ENCODE measurements at regions not wholly inside any gene's neighbourhood (a gene's known extent, or its start where the extent isn't known, plus 50 kb on each side); places are given as distances from the start of the nearest gene placed in this dataset.
A peak's percentile ranks its signal among the peaks of the same experiment; 100 is the strongest.
"Not testable (repeated sequence)": the region's sequence is repeated elsewhere in the genome, so short reads cannot be mapped to it uniquely, and the experiment has no call there.

DNA sequence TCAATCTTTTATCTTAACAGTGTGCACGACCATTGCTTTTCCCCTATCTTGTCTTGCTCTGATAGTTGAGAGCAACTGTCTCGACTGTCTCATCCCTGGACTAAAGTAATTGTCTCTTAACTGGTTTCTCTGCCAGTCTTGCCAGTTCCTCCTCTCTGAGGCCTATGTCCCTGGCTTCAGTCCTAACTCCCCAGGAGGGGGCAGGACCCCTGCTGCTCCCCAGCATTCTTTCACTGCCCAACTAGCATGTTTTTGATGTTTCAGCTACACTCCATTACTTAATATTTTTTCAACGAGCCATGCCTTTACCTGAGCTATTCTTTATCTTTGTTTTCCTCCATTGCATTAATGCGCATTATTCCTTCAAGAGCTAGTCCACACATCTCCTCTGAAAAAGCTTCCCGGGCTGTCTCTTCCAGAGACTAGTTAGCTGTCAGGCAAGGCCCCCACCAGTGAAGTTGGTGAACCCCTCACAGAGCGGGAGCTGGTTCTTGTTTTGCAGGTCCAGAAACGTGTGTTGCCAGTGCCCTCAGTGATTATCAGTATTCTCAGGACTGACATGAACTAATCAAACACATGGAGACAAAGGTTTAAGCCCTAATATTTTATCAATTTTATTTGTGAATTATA lies 291.7 kb upstream of the KCNN2 start:
- intact Hi-C loops (cut with micrococcal nuclease): no loop called here
- ATAC-seq: no peak
- DNase-seq: no peak

DNA sequence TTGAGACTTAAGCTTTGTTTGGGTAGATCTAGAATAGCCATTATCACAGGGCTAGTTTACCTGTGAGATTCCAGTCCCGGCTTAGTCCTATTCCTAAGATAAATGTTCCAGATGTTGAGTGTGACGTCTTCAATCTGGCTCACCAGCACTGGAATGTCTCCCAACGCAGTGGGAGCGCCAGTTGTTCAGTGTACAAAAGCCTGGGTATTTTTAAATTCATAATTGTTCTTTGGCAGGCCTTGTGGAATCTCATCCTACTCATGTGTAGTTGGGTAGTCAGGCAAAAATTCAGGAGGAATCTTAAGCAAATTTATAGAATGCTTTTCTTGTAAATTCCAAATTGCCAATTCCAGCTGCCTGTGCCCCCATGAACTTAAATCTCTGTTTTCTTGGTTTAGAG lies 272.6 kb upstream of the KCNN2 start:
- intact Hi-C loops (cut with micrococcal nuclease): no loop called here
- DNase-seq: no peak
- peak; percentile 47 for ATAC-seq

DNA sequence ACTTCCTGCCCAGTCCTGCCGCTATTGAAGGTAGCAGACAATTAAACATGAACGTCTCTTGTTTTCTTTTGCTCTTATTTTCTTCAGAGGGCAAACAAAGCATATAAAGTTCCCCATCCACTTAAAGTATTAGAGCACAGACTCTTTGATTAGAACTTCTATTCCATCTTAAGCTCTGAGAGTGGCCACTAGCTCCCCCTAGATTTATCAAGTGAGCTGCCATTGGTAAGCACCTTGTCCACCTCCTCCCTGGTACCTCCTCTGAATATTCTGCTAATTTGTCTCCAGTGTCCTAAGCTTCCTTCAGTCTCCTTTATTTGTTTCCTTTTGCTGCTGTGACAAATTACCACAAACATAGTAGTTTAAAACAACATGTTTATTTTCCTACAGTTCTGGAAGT lies 264.3 kb upstream of the KCNN2 start:
- ATAC-seq: no peak
- DNase-seq: no peak
- intact Hi-C loops (cut with micrococcal nuclease): no loop called here

DNA sequence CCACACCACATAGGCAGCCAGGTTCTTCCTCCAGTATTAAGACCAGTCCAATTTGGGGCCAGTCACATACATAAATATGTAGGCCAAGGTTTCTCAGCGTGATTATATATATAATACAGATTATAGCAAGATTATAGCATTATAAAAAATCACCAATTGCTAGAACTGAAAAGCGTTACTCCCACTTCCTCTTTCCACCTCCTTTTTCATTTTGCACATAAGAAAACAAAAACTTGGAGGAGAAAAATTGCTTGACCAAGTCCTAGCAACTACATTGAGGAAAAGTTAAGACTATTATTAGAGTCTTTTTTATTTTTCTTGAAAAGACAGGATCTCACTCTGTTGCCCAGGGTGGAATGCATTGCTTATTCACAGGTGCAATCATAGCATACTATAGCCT lies 262.7 kb upstream of the KCNN2 start:
- intact Hi-C loops (cut with micrococcal nuclease): no loop called here
- DNase-seq (no peak), ATAC-seq (no peak)

DNA sequence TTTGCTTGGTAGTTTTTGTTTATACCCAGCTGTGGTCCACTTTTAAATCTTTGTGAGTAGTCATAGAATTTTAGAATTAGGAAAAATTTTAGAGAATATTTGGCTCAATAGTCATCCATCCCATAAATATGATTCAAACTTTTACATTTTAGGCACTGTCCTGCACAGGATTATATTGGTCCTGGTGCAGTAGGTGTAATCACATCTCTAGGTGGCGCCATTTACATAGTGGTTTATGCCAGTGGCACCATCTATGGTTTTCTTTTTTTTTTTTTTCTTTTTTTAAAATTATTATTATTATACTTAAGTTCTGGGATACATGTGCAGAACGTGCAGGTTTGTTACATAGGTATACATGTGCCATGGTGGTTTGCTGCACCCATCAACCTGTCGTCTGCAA lies 260.7 kb upstream of the KCNN2 start:
- ATAC-seq: peak; percentile 52
- DNase-seq: no peak
- intact Hi-C loops (cut with micrococcal nuclease): loop anchor here (10.0 kb wide), 2 partner anchors 204 to 354 kb away; no protein-coding TSS in a partner anchor

DNA sequence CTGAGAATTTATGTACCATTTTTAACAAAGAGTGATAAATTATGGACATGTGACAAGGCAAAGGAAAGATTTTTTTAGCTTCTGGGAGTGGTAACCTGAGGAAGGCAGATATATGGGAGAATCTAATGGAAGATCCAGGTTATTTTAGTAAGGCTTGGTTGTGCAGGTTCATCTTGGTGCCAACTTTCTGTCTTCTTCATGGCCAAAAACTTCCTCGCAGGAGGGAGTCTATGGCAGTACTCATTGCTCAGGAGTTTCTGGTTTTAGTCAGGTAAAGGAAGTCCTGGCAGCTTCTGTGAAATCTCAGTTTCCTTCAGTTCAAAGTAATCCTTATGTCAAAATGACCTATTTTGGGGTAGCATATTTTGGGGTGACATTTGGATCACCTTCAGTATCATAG lies 248.3 kb upstream of the KCNN2 start:
- intact Hi-C loops (cut with micrococcal nuclease): no loop called here
- no peak for ATAC-seq

DNA sequence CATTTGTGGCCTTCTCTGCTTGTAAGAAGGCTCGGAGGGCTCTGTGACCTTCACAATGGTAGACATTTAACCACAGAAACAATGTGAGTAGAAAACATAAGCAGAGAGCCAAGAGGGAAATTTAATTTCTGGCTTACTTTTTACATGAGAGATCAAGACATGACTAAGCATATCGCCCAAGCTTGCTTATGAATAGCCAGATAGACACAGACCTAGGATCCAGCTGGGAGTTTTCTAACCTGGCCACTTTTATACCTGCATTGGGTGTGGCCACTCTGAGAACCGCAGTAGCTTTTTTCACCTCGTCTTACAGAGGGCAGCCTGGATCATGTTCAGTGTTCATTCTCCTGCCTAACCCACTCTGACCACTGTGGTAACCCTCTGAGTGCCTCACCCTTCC lies 244.9 kb upstream of the KCNN2 start:
- intact Hi-C loops (cut with micrococcal nuclease): no loop called here
- DNase-seq: no peak
- ATAC-seq: no peak

More for the DNA sequence above, 248.3 kb upstream of the KCNN2 start:
- no peak for DNase-seq

DNA sequence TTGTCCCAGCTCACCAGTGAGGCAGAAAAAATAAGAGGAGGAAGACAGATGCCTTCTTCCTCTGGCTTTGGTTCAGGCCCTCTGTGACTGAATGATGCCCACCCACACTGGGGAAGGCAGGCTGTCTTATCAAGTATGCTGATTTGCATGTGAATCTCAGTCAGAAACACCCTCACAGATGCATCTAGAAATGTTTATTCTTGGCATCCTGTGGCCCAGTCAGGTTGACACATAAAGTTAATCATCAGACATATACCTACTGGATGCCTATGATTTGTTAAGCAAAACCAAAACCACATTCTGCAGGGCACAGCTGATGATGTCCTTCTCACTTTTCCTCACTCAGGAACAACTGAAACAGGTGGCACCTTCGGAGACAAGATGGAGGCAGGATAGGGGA lies 243.4 kb upstream of the KCNN2 start:
- intact Hi-C loops (cut with micrococcal nuclease): no loop called here

DNA sequence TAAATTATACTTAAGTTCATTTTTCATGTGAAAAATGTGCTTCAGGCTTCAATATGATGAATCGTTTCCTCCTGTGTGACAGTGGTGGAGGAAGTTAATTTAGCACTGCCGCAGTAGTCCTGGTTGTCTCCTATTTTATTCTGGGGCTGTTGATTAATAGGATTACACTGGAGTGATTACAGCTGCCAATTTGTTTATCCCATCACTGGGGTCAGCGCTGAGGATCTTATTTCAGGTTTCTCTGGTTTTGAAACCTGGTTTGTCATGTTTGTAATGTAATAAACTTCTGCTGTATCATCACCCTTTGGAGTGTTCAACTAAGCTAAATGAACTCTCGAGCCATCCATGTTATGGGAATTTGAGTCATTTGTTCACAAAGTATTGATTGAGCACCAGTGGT lies 241.7 kb upstream of the KCNN2 start:
- intact Hi-C loops (cut with micrococcal nuclease): no loop called here
- ATAC-seq (no peak), DNase-seq (no peak)

More for the DNA sequence above, 243.4 kb upstream of the KCNN2 start:
- DNase-seq (no peak), ATAC-seq (no peak)

DNA sequence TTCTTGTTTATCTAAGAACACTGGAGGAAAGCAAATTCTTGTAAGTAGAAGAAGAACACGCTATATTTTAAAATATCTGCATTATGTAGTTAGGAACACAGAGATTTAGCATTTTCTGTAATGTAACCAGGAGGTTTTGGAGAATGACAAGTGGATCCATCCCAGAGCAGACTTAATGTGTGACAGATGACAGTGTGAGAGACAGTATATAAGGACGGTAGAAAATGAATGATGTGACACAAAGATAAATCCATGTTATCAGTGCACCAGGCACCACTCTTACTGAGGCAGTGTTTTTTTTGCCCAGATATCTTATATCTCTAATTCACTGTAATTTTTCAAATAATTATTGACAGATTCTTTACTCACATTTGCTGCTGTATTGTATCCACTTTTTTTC lies 239.0 kb upstream of the KCNN2 start:
- DNase-seq (no peak), ATAC-seq (no peak)
- intact Hi-C loops (cut with micrococcal nuclease): no loop called here

DNA sequence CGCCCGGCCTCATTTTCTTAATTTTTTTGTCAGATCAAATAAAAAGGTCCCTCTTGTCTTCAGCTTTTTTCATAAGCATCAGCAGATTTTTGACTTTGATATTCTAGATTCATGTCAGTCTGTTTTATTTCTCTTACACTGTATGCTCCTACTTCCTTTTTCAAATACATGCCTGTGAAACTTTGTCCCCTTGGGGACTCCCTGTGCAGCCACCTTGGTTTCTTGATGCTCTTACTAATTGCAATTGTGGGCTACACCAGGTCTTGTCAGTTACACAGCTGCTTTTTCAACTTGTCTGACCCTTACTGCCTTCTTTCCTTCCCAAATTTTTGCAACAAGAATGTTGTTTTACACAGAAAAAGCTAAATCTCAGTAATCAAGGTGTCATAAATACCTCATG lies 238.2 kb upstream of the KCNN2 start:
- DNase-seq (no peak), ATAC-seq (no peak)
- intact Hi-C loops (cut with micrococcal nuclease): no loop called here

DNA sequence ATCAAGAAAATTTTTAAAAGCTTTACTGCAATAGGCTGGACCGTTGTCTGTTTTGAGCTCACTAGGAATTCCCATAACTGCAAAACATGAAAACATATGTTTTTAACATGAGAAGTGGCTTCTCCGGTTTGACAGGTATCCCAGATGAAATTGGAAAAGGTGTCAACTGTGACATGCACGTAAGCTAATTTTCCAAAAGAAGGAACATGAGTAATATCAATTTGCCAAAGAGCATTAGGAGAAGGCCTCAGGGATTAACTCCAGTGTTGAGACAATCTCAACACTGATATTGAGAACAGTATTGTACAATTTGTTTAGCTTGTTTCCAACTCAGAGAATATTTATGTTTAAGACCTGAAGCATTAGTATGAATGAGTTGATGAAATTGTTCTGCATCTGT lies 215.5 kb upstream of the KCNN2 start:
- ATAC-seq: no peak
- intact Hi-C loops (cut with micrococcal nuclease): no loop called here
- DNase-seq: no peak

DNA sequence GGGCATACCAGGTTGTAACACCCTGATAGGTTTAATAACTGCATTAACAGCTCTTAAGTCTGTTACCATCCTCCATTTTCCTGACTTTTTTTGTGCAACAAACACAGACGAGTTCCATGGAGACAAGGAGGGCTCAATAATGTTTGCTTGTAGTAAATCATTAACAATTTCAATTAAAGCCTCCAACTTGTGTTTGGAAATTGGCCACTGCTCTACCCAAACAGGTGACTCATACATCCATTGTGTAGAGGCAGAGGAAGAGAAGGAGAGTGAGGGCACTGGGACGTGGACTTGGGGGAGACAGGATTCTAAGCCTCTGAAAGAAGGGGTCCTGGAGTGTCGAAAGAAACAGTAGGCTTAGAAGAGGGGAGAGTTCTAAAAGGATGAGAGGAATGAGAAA lies 213.6 kb upstream of the KCNN2 start:
- ATAC-seq (no peak), DNase-seq (no peak)
- intact Hi-C loops (cut with micrococcal nuclease): no loop called here

DNA sequence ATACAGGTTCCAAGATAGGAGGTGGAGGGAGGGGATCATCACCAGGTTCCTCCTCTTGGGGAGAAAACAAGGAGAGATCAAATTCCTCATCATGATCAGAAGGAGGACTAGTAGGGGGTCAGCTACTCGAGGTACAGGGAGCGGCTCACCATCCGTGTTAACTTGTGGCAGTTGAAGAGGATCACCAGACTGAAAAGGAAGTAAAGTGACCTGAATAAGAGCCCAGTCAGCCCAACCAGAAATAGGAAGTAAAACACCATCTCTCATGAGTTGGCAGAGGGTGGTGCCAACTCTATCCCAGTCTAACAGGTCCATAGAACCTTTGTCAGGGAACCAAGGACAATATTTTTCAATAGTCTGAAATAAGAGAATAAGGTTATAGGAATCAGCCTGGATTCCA lies 213.1 kb upstream of the KCNN2 start:
- DNase-seq; intact Hi-C loops (cut with micrococcal nuclease); ATAC-seq: not testable (repeated sequence)

DNA sequence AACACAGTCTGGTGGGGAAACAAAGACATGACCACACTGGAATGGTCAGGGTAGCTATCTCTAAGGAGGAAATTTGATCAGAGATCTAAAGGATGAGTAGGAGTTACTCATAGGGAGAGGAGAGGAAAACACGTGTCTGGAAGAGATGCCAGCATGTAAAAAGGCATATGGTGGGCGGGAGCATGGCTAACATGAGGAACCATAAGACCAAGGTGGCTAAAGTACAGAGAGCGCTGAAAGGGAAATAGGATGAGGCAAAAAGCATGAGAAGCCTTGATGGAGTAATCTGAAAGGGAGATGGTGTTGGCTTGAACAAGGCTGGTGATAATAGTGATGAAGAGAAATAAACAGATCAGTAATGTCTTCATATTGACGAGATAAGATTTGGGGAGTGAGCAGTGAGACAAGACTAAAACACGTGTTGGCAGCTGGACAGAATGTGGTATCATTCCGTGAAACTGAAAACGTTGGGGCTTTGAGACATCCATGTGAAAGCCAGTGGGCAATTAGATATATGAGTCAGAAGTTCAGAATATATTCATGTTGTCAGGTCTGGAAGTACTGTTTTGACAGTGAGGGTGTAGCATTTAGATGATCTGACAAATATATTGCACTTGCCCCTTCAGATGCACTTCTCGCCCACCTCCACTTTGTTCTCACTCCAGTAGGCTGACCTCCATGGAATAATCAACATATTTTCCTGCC lies 209.1 kb upstream of the KCNN2 start:
- DNase-seq (no peak), ATAC-seq (no peak)
- intact Hi-C loops (cut with micrococcal nuclease): no loop called here

DNA sequence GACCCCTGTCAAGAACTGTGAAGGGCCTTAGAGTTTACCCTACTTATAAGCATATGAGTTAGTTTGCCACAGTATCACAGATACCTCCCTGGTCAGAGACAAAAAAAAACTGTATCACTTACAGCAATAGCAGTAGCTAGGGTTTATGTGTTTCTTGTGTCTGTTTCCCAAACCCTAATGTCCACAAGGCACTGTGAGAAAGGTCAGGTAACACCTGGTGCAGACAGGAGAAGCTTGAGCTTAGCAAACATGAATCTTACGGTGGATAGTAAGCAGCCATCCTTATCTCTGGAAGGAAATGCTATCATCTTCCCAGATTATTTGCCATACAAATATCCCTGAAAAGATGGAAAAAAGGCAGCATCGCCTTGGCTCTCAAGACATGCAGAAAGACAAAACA lies 208.5 kb upstream of the KCNN2 start:
- intact Hi-C loops (cut with micrococcal nuclease): no loop called here
- ATAC-seq: no peak

DNA sequence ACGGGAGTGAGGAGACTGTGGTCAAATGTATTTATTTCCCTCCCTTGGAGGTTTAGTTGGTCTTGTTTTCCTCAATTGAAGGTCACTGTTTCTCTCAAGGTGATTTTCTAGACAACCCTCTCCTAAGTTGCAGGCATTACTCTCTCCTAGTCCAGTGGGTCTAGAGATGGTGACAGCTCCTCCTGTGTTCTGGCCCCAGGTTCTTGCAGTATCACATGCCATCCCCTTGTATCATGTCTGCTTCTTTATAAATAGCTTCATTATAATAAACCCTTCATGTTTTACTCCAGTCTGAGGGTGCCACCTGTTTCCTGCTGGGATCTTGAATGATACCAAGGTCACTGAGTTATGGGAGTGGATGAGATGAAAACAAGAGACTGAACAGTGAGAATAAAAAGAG lies 208.0 kb upstream of the KCNN2 start:
- DNase-seq (no peak), ATAC-seq (peak; percentile 56)
- intact Hi-C loops (cut with micrococcal nuclease): no loop called here

More for the DNA sequence above, 208.5 kb upstream of the KCNN2 start:
- DNase-seq: no peak

DNA sequence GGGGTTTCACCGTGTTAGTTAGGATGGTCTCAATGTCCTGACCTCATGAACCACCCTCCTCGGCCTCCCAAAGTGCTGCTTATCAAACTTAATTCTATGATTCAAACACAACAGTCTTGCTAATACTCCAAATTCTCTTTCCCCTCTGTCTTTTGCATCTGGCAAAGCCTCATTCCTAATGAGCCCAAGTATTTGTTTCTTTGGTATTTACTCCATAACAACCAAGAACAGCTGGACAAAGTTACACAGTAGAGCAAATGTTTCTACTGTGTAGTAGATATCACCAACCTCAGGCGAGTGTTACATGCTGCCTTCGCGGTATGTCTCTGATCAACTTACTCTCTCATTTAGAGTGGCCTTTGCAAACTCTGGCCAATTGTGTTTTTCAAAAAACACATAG lies 195.8 kb upstream of the KCNN2 start:
- intact Hi-C loops (cut with micrococcal nuclease): no loop called here
- DNase-seq: no peak
- no peak for ATAC-seq

DNA sequence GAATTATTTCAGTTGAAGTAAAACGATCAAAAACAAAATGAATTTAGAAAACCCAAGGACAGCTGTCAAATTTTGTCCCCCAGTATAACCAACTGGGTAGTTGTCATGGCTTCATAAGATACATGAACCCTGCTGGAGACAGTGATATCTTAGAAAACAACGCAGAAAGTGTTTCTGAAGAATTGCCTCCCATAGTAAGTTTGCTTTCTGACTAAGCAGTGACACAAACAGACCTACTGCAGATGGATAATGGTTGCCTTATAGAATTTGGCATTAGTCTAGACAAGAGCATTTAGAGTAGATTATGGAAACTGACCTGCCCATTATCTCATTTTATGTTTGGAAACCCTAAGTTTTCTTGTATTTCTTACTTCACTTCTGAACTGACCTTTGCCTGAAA lies 187.7 kb upstream of the KCNN2 start:
- ATAC-seq: no peak
- DNase-seq: no peak
- intact Hi-C loops (cut with micrococcal nuclease): no loop called here

DNA sequence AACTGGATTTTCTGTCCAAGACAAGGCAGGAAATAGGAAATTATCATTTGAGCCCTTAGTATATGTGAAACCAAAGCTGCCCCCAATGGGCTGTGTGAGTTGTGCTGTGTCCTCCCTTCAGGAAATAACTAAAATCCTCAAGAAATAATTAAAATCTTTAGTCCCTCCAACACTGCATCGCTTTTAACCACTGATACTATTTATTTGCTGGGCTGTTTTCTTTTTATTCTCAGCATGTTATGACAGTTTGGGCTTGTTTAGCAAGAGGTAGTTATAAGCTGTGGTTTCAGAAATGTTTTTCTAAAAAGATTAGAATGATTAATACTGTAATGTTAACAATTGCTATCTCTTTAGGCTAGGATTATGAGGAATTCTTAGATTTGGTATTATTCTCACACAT lies 187.0 kb upstream of the KCNN2 start:
- intact Hi-C loops (cut with micrococcal nuclease): no loop called here
- ATAC-seq: no peak
- no peak for DNase-seq

DNA sequence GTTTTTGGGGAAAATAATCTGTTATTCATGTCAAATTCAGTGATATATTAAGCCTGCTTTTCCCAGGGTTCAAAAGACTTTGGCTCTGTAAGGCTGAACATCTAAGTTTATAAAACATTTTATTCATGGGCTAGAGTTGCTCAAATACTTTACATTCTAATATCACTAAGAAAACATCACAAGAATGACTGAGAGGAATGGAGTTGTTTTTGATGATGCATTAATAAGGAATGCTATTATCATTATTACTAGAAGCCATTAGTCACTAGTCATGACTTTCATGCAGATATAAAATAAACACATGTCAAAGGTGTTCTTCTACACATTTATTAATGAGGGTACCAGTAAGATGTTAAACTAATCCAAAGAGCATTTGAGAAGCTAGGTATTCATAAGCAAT lies 185.5 kb upstream of the KCNN2 start:
- no peak for DNase-seq
- intact Hi-C loops (cut with micrococcal nuclease): no loop called here
- ATAC-seq: no peak
